ENCODE measurements at regions not wholly inside any gene's neighbourhood (a gene's known extent, or its start where the extent isn't known, plus 50 kb on each side); places are given as distances from the start of the nearest gene placed in this dataset.

GRCh38 chr12:90366286-90366685 is 588.7 kb downstream of the CCER1 start:
- DNase-seq, result no peak

- no peak for DNase-seq
Measured at GRCh38 chr12:90360300-90360699, 594.7 kb downstream of the CCER1 start.

- DNase-seq, result no peak
Measured at GRCh38 chr12:90355711-90356355, 599.1 kb downstream of the CCER1 start.

- no peak for DNase-seq
Measured at GRCh38 chr12:90343966-90344365, 611.0 kb downstream of the CCER1 start.

GRCh38 chr12:90342081-90342480 is 612.9 kb downstream of the CCER1 start:
- DNase-seq, result no peak

GRCh38 chr12:90339837-90340236 is 615.1 kb downstream of the CCER1 start:
- DNase-seq, result no peak

- DNase-seq, result no peak
Measured at GRCh38 chr12:90338365-90338764, 616.6 kb downstream of the CCER1 start.

GRCh38 chr12:90337018-90337417 is 618.0 kb downstream of the CCER1 start:
- no peak for DNase-seq

- DNase-seq, result no peak
Measured at GRCh38 chr12:90335566-90335965, 619.4 kb downstream of the CCER1 start.

GRCh38 chr12:90333939-90334338 is 621.0 kb downstream of the CCER1 start:
- no peak for DNase-seq

- DNase-seq, result no peak
Measured at GRCh38 chr12:90333424-90333823, 621.6 kb downstream of the CCER1 start.

- no peak for DNase-seq
Measured at GRCh38 chr12:90331821-90332220, 623.2 kb downstream of the CCER1 start.

- DNase-seq, result no peak
Measured at GRCh38 chr12:90331262-90331661, 622.6 kb upstream of the ATP2B1 start.

- DNase-seq, result no peak
Measured at GRCh38 chr12:90327793-90328743, 619.4 kb upstream of the ATP2B1 start.

- no peak for DNase-seq
Measured at GRCh38 chr12:90323217-90323616, 614.6 kb upstream of the ATP2B1 start.

- DNase-seq, result no peak
Measured at GRCh38 chr12:90322006-90322405, 613.4 kb upstream of the ATP2B1 start.

- no peak for DNase-seq
Measured at GRCh38 chr12:90321369-90321768, 612.7 kb upstream of the ATP2B1 start.

- DNase-seq, result no peak
Measured at GRCh38 chr12:90311561-90311960, 602.9 kb upstream of the ATP2B1 start.

GRCh38 chr12:90305379-90305778 is 596.7 kb upstream of the ATP2B1 start:
- no peak for DNase-seq

- no peak for DNase-seq
Measured at GRCh38 chr12:90304231-90304630, 595.6 kb upstream of the ATP2B1 start.

- no peak for DNase-seq
Measured at GRCh38 chr12:90303771-90304170, 595.1 kb upstream of the ATP2B1 start.

GRCh38 chr12:90301561-90302133 is 593.0 kb upstream of the ATP2B1 start:
- no peak for DNase-seq

- DNase-seq, result no peak
Measured at GRCh38 chr12:90301095-90301494, 592.5 kb upstream of the ATP2B1 start.

- DNase-seq, result no peak
Measured at GRCh38 chr12:90299666-90300065, 591.0 kb upstream of the ATP2B1 start.
